Activated naive CD4-positive, alpha-beta T cell treated with Interleukin-2 at 50 U/mL for 16 hours (primary cell): ENCODE measurements at regions not wholly inside any gene's neighbourhood (a gene's known extent, or its start where the extent isn't known, plus 50 kb on each side); places are given as distances from the start of the nearest gene placed in this dataset.

Experiments
- DNase-seq: peaks from one replicate; pipeline ENCODE4 v3.0.0-alpha.2; 2020

- no peak for DNase-seq
Observed at GRCh38 chr5:88999853-89000252, 116.9 kb upstream of the MEF2C start.

DNA sequence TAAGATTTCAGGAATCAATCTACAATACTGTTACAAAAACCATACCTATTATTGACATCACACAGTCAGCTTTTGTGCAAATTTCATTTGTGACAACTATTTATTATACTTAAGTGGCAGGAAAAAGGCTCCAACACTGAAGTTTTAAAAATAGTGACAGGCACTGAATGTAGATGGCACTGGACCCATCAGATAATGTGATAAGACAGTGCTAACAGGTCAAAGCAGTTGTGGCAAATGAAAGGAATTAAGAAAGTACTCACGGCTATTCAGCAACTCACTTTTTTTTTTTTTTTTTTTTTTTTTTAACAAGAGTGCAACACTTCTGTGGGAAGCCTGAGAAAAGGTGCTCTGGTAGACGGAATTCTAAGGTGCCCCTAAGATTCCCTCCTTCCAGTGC, 115.0 kb upstream of the MEF2C start:
- no peak for DNase-seq

DNA sequence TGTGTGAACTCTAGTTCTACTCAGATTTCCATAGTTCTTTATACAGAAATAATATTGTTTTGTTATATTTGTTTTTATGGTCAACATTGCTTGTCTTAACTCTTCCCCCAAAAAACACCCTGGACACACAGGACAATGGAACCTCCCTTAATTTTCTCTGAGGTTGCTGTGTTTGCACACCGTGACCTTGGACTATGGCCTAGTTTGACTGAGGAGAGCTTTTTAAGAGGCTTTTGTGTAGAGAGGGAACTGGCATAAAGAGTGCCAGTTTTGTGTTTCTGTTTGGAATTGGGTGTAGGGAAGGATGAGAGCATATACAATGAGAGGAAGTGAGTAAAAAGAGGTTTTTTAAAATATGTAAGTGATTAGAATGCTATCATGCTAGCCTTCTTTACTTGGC, 101.1 kb upstream of the MEF2C start:
- DNase-seq, result no peak

DNA sequence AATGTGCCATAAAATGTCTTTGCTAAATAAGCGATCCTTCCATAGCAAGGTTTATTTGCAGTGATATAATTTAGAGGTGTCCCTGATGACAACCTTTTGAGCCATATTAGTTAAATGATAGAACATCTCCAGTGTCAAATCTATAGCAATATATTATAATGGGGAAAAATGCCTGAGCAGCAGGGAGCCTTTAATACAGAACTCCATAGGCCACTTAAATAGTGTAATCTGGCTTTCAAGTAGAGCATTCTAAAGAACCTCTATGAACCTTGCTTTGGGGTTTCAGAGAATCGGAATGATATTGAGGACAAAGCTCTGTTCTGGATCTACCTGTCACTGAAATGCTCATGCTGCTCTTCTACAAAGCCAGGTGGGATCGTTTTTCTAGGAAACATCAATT, 96.7 kb upstream of the MEF2C start:
- DNase-seq, result no peak

DNA sequence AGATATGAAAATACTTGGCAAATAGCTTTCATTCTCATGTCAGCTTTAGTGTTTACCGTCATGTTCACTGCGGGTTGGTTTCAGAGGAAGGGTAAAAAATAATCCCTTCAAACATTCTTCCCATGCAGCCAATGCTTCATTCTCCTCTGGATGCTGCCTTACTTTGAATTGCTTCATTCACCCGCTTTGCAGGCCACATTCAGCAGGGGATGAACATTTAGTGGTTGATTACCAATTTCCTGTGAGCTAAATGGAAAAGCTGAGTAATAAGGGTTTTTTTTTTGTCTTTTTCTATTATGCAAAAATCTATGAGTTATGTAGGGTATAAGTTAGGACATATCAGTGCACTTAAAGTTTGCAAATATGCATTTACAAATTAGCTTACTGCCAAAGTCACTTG, 96.3 kb upstream of the MEF2C start:
- DNase-seq, result no peak

- DNase-seq, result no peak
Observed at GRCh38 chr5:88976914-88977313, 93.9 kb upstream of the MEF2C start.

GRCh38 chr5:88967633-88968585, 84.9 kb upstream of the MEF2C start:
- no peak for DNase-seq

- no peak for DNase-seq
Observed at GRCh38 chr5:88964831-88965230, 81.8 kb upstream of the MEF2C start.

DNA sequence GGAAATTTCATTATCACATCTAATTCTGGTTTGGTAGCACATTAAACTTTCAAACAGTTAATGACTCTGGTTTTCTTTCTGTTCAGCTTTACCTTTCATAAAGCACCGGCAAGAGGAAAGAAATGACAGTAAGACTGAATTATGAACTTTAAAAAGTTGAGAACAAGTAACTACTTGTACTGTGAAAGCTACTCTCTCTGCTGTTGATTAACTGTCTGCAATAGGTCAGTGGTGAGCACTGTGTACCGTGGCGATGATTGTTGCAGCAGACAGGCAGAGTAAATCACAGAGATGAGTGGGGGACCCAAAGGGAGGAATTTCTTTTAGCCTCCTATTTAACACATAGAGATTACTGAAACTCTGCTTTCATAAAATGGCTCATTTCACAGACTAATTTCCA, 74.0 kb upstream of the MEF2C start:
- DNase-seq, result no peak

GRCh38 chr5:88956416-88956815, 73.4 kb upstream of the MEF2C start:
- no peak for DNase-seq

GRCh38 chr5:88955403-88955802, 72.4 kb upstream of the MEF2C start:
- no peak for DNase-seq

DNA sequence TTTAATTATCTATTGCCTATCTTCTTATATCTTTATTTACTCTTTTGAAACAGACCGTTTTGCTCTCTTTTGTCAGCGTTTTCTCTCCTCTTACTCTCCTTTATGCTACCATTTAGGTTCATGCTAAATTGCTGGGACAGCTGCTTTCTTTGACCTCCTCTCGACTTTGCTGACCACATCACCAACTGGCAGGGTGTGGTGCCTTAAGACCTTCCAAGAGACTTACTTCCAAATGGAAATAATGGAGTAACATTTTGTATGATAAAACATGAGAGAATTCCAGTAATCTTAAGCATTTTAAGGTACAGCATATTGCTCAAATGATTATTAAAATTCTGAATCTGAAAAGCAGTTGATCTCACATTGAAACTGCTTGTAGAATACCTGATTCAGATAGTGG, 71.5 kb upstream of the MEF2C start:
- DNase-seq, result no peak

DNA sequence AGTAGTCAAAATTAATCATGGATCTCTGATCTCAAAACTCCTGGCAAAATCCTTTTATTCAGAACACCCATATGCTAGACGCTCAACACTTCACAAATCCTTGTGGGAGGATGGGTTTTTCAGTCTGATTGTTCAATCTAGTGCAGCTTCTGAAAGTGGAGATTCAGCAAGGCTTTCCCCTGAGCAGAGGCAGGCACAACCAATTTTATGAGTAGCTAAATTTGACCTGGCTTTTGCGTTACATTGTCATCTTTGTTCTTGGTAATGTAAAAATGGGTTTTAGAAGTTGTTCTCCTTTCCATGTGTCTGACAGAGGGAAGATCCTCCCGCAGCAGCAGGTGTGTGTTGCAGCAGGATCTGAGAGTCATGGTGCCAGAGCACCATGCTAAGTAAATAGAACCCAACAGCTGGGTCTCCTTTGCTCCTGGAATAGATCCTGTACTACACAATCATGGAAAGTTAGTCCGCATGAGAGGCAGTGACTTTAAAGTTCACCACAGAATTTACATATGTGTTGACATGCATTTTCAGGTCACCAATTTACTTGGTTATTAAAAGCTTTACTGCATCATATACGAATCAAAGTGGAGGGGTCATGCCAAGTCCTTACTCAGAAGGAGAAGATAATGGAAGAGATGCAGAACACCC, 70.1 kb upstream of the MEF2C start:
- no peak for DNase-seq

DNA sequence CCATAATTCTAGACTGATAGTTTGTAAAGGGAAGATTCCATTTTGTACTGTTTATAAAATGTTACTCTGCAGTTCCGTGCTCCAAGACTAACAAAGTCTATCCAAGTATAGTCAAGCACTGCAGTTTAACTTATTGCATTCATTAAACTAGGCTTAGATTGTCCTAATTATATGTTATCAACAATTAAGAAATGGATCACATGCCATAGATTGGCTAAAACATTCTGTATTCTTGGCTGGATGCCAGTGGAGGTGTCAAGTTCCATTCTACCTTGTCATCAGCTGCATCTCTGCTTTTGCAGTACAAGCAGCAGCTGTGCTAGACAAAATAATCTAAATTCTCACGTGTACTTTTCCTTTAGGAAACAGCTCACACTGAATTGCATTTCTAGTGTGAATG, 69.4 kb upstream of the MEF2C start:
- DNase-seq, result no peak

DNA sequence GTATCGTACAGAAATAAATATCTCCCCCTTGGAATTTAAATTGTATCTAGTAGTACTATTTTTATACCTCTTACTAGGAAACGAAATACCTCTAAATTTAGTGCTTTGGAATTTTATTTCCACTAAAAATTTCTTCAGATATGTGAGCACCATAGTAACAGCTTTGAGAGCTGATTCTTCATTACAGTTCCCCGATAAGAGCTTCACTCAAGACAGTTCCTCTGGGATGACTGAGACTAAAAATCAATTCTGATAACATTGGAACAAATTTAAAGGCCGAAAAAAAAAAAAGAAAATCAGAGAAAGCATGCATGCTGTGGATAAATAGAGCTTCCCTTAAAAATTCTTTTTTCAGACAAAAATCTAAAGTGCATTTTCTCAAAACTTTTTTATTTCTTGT, 68.5 kb upstream of the MEF2C start:
- no peak for DNase-seq

GRCh38 chr5:88948746-88949600, 66.0 kb upstream of the MEF2C start:
- DNase-seq, result no peak

GRCh38 chr5:88944751-88945531, 62.0 kb upstream of the MEF2C start:
- DNase-seq, result no peak

DNA sequence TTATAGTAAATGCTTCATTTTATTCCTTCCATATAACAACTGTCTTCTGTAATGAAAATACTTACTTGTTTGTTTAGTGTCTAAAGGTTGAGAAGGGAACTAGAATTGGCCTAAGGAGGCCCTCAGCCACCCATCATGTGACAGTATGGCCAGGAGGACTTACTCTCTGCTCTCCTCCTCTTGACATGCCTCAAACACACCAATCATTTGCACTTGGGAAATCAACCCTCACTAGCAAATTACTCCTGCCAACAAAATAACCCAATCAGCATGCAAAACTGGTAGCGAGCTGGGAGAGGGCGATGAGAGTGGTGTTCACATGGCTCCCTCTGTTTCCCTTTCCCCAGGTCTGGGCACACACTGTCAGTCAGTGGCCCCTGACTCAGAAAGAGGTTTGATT, 58.6 kb upstream of the MEF2C start:
- DNase-seq, result no peak

- DNase-seq, result no peak
Observed at GRCh38 chr5:88940713-88941112, 57.7 kb upstream of the MEF2C start.

GRCh38 chr5:88939300-88939699, 56.3 kb upstream of the MEF2C start:
- no peak for DNase-seq

DNA sequence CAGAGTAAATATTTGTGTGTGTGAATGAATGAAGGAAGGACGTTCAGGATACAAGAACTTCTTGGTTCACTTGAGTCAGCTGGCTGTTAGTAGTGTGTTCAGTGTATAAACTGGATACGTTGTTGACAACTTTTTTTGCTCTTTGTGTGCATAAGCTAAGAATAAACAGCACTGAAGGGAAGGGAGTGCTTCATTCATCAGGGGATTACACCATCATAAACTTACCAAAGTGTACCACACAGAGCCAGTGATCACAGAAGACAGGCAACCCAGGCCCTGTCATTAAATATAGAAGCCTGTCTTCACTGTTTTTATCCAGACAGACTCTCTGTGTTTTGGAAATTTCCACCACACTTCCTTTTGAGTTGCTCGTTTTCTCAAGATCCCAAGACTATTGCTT, 55.5 kb upstream of the MEF2C start:
- no peak for DNase-seq

GRCh38 chr5:88937406-88937805, 54.4 kb upstream of the MEF2C start:
- no peak for DNase-seq

DNA sequence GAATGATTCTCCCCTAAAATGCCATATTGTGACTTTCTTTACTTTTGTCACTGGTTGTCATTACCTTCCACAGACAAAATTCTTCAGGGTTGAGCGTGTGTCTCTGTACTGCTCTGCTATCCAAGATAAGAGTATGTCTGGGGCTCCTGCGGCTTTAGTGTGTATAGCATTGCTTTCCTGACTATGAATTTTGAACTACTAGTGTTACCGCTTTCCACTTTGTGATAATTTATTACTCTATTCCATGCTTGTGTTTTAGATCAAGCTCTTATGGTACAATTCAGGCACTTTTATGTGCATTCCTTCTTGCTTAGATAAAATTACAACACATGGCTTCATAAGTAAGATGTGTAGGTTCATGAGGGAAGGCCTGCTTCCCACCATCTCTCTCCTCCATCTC, 51.5 kb upstream of the MEF2C start:
- no peak for DNase-seq
